Sciatic nerve (tissue), 2 donors: ENCODE measurements at regions not wholly inside any gene's neighbourhood (a gene's known extent, or its start where the extent isn't known, plus 50 kb on each side); places are given as distances from the start of the nearest gene placed in this dataset.

Experiments
- ATAC-seq: fragments of 200-7000 bp; cut with Tn5 transposase; one replicate; pipeline ENCODE4 v1.9.1; 2020; ENCODE audit warnings: mild to moderate bottlenecking, moderate library complexity
- DNase-seq: peaks from one replicate; pipeline ENCODE4 v3.0.0-alpha.2; 2020; ENCODE audit warnings: low spot score
- intact Hi-C: fragments of 100-400 bp; cut with DNase I; formaldehyde crosslinking; loops from one replicate; pipeline ENCODE4 v1.14.2; 2022
- donor health status: DM: no; HTN: no; CAD: no.
- donor health status: DM: no; HTN: no; CAD: no.

GRCh38 chr10:31621733-31622132 is 302.7 kb downstream of the ZEB1 start:
- ATAC-seq (no peak), DNase-seq (no peak)
- intact Hi-C loops: no loop called here

DNA sequence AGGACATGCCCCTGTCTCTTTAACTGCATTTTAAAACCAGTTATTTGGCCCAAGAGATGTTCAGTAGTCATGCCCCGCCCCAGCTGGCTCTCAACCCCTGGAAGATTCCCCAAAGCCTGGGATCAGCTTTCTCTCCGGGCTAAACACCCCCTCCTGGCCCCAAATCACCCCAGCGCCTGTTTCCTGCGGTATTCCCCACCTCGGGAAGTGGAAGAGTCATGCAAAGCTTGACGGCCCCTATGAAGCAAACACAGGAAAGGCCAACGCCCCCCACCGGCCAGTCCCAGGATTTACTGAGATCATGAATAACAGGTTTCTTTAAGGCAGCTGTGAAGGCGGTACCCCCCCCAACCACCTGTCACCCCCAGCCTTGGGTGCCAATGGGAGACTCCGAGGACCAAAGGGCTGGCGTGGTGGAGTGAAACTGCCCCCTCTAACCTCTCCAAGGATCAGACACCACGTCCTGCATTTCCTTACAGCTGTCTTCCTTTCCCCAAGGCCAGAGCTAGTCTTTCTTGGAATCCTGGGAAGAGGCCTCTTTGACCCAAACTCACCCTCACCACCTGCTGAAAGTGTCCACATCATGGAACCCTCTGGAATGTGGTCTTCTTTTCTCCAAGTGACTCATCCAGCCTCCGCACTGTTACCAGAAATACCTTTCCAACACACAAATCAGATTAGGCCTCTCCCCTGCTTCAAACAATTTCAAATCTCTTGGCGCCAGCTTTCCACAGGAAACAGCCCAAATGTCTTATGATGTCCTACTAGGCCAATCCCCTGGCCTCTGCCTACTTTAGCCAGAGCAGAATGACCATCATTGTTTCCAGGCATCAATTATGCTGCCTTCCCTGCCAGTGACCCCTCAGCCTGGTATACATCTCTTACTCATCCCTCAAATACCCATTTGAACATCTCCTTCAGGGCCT is 301.5 kb downstream of the ZEB1 start:
- DNase-seq (peak; percentile 82), ATAC-seq (peak; percentile 56)
- intact Hi-C loops: no loop called here

GRCh38 chr10:31619531-31620061 is 300.6 kb downstream of the ZEB1 start:
- ATAC-seq (peak; percentile 10), DNase-seq (no peak)
- intact Hi-C loops: no loop called here

GRCh38 chr10:31618541-31619291 is 299.7 kb downstream of the ZEB1 start:
- DNase-seq (peak; percentile 72), ATAC-seq (peak; percentile 82)
- intact Hi-C loops: no loop called here

GRCh38 chr10:31617757-31618156 is 298.7 kb downstream of the ZEB1 start:
- intact Hi-C loops: no loop called here
- DNase-seq (no peak), ATAC-seq (no peak)

DNA sequence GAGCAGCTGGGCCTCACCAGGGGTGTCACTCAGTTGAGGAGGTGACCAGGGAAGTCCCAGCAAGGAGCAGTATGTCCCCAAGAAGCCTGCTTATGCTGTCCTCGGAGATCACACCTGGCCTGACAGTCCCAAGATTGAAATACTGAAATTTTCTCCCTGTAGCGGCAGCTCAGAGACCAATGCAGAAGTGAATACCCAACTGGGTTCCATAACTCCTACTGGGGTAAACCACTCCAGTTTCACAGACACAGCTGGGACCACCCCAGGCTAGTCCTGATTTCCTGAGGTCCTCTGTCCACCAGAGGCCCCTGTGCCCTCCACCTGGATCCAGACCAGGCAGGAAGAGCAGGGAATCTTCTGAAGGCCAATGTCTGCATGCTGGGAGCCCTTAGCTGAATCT is 298.1 kb downstream of the ZEB1 start:
- DNase-seq (no peak), ATAC-seq (no peak)
- intact Hi-C loops: no loop called here

DNA sequence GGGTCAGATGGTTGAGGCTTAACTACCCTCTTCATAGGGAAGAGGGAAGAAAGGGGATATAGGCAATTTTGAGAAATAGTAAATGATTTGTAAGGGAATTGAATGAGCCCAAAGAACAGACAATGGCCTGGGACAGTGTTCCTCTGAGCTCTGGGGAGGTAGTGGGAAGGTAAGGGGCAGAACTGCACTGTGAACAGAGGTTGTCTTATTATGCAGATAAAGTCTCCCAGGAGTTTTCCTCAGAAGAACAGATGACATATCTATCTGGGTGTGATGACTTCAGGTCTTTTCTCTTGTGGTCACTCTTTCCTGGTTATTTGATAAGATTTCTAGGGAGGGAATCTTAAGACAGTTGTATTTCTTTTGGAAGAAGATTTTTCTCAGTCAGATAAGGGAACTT is 296.1 kb downstream of the ZEB1 start:
- ATAC-seq (no peak), DNase-seq (no peak)
- intact Hi-C loops: no loop called here

- no peak for ATAC-seq
- intact Hi-C loops: no loop called here
- DNase-seq: no peak
These were observed 295.6 kb downstream of the ZEB1 start for GRCh38 chr10:31614611-31615010.

DNA sequence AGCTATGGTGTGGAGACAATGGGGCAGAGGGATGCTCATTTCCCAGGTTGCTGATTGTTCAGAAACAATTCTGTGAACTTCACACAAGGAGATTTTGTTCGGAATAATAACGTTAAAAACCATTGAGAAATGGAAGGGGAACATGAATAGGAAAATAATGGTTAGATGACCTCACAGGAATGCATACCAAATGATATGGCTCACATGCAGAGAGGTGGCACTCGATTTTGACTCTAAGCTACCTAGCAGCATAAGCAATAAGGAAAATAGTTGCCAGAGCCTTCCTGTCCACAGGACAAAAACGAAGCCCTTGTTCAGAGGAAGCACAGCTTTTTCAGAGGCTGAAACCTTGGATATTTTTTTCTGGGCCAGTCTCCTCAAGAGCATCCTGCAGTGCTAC is 293.1 kb downstream of the ZEB1 start:
- intact Hi-C loops: no loop called here
- DNase-seq: no peak
- ATAC-seq: no peak

- intact Hi-C loops: no loop called here
- ATAC-seq (no peak), DNase-seq (no peak)
These were observed 292.1 kb downstream of the ZEB1 start for GRCh38 chr10:31611161-31611560.

- intact Hi-C loops: no loop called here
- ATAC-seq (no peak), DNase-seq (no peak)
These were observed 288.5 kb downstream of the ZEB1 start for GRCh38 chr10:31607481-31607880.

GRCh38 chr10:31606841-31607240 is 287.8 kb downstream of the ZEB1 start:
- intact Hi-C loops: no loop called here
- ATAC-seq: no peak
- DNase-seq: no peak

GRCh38 chr10:31605861-31606525 is 287.0 kb downstream of the ZEB1 start:
- intact Hi-C loops: no loop called here

DNA sequence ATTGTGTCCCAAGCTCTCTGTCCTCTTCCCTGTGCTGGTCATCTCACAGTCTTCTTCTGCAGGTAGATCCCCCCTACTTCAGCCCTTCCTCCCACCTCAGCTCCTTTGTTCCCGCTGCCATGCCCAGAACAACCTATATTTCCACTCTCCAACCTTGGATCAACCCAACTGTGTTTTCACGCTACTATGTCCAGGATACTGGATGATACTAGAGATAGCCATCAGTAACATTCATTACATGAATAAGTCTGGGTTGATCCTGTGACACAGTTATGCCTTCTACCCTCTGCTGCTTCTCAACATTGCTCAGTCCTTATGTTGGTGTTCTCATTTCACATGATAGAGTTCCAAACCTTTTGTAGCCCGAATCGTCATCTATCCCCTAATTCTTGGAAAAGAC is 286.4 kb downstream of the ZEB1 start:
- intact Hi-C loops: no loop called here
- DNase-seq (no peak), ATAC-seq (no peak)

More at GRCh38 chr10:31605861-31606525, 287.0 kb downstream of the ZEB1 start:
- DNase-seq (no peak), ATAC-seq (no peak)

DNA sequence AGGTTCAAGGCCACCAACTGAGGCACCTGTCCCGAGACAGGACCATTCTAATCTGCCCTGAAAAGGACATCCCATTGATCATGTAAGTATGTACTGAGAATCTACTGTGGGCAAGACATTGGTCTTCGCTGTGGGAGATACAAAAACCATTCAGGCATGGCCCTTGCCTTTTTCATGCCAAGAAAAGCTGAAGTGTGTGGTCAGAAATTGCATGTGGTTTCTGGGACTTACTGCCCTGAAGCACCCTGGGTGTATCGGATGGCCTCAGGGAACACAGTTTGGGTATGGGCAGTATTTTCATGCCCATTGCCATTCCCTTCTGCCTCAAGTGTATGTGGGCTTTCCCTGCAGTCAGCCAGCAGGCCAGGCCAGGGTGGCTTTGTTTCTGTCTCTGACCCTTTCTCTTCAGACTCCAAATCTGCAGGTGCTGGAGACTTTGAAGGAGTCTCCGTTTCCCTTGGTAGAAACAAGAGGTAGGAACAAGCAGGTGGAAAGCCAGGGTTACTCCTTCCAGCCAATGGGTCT is 285.7 kb downstream of the ZEB1 start:
- intact Hi-C loops: no loop called here
- ATAC-seq (no peak), DNase-seq (no peak)

- intact Hi-C loops: no loop called here
- no peak for ATAC-seq
These were observed 285.1 kb downstream of the ZEB1 start for GRCh38 chr10:31604096-31604495.

DNA sequence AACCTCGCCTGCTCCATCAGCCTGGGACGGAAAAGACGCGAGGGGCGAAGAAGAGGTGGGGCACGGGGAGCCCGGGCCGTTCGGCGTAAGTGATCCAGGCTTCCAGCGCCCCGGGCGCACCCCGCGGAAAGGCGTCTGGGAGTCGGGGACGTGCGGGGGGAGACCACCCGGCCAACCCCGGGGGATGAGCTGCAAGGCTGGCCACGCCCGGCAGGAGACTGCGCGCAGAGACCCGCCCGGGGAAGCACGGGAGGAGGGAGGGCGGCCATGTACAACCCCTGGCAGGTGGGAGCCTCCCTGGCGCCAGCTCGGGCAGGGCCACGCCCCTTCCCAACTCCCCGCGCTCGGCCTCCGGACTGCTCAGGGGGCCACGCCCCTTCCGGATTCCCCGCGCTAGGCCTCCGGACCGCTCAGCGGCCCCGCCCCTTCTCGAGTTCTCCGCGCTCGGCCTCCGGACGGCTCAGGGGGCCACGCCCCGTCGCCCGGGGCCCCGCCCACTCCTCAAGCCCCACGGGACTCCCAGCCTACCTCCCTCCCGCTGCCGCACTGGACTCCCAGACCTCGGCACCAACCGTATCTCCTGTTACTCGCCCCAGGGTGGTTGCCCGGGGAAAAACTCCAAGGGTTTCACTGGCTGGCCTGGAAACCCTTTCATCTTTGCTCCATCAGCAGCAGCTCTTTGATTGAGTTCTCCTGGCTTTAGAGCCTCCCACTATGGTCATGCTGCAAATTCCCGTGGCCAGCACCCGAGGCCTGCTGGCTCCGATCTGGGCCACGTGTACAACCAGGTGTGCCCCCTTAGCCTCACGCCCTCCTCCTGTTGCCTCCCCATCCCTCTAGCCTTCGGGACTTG is 284.4 kb downstream of the ZEB1 start:
- intact Hi-C loops: no loop called here
- ATAC-seq (peak; percentile 95), DNase-seq (peak; percentile 98)

More at GRCh38 chr10:31604096-31604495, 285.1 kb downstream of the ZEB1 start:
- no peak for DNase-seq

DNA sequence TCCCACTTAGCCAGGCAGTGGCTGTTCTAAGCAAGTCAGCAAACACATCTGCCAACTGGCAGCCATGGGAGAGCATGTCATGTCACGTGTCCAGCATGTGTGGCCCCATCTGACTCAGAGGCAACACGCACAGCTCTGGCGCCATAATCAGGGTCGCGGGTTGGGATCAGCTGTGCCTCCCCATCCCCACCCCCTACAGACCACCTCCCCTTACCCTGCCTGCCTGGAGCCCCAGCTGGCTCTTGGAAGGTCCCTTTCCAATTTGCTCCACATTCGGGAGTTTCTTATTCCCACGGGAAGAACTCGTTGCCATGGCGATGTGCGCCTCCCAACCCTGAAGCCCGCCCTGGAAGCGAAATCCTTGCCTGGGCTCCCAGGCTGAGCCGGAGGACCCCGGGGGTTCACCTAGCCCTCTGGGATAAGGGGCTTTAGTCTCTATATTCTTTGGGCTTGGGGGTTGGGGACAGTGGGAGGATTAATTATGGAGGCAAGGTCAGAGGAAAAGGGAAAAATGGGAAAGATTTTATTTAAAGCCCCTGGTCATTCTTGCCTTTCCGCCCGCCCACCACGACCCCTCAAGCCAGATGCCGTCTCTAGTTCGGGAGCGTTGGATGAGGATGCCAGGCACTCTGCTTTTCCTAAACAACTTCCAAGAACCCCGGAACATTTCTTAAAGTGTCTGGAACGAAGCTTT is 283.7 kb downstream of the ZEB1 start:
- peak; percentile 85 for ATAC-seq
- peak; percentile 90 for DNase-seq
- intact Hi-C loops: no loop called here
